Tibial nerve (tissue), 4 donors: ENCODE measurements at regions not wholly inside any gene's neighbourhood (a gene's known extent, or its start where the extent isn't known, plus 50 kb on each side); places are given as distances from the start of the nearest gene placed in this dataset.

Experiments used
- DNase-seq, 2 donors: peaks; one replicate each; pipeline ENCODE4 v3.0.0-alpha.2; 2019; ENCODE audit warnings: low spot score in 2 of 2
- H3K27ac ChIP-seq, 4 donors: fragments of 200-600 bp; sonication (generic) in 3 of 4; one replicate each; pipeline ENCODE4 v1.5.1; 2017 to 2019; ENCODE audit warnings: mild to moderate bottlenecking in 1 of 4
- H3K27me3 ChIP-seq, 2 donors: fragments of 200-600 bp; sonication (generic) in 1 of 2; one replicate each; pipeline versions ENCODE4 v1.5.1 to v1.6.0; 2017 to 2019
- H3K36me3 ChIP-seq, 3 donors: fragments of 200-600 bp; sonication (generic); one replicate each; pipeline ENCODE4 v1.5.1; 2018 to 2019
- H3K4me1 ChIP-seq, 4 donors: fragments of 200-600 bp; sonication (generic) in 3 of 4; one replicate each; pipeline ENCODE4 v1.5.1; 2017 to 2019
- H3K4me3 ChIP-seq, 4 donors: fragments of 200-600 bp; sonication (generic) in 3 of 4; one replicate each; pipeline ENCODE4 v1.5.1; 2017 to 2019; ENCODE audit warnings: mild to moderate bottlenecking in 1 of 4, moderate library complexity in 1 of 4
- H3K9me3 ChIP-seq, 4 donors: fragments of 200-600 bp; sonication (generic) in 3 of 4; one replicate each; pipeline ENCODE4 v1.5.1; 2017 to 2019
- CTCF ChIP-seq, 5 experiments: fragments of 200-600 bp in 3 of 5; fragments of 450-650 bp in 2 of 5; sonication (generic) in 3 of 5; IDR thresholded peaks; one replicate each; pipeline ENCODE4 v1.5.1; 2016 to 2019; ENCODE audit warnings: antibody characterized with exemption in 5 of 5, mild to moderate bottlenecking in 3 of 5, moderate library complexity in 2 of 5
- EP300 ChIP-seq, 2 donors: sonication (generic); formaldehyde crosslinking; IDR thresholded peaks; one replicate each; pipeline ENCODE4 v1.6.1; 2017; ENCODE audit warnings: antibody characterized with exemption in 2 of 2, mild to moderate bottlenecking in 1 of 2
- POLR2A ChIP-seq, 2 donors: fragments of 450-650 bp; IDR thresholded peaks; one replicate each; pipeline ENCODE4 v1.6.1; 2017; ENCODE audit warnings: antibody characterized with exemption in 2 of 2, mild to moderate bottlenecking in 2 of 2, moderate library complexity in 2 of 2
- WGBS, 2 donors: methylation state at CpG; one replicate each; pipeline ENCODE4 v1.1.5; 2018; 5-methylcytosine and 5-hydroxymethylcytosine counted together

GRCh38 chr15:47338771-47339170, 378.5 kb upstream of the SEMA6D start:
- Histone ChIP-seq H3K9me3 (no peaks in the 10 kb centered on the region), H3K36me3 (no peaks in the 10 kb centered on the region), H3K27ac (no peak overlapping the region), H3K4me1 (no peaks in the 10 kb centered on the region), H3K27me3 (no peaks in the 10 kb centered on the region), H3K4me3 (no peak overlapping the region)
- DNase-seq, result no peak
- 92% methylated on average over 3 of the region's 3 CpGs for WGBS, 2 donors
- no peak for TF ChIP-seq POLR2A (IDR thresholded peaks at IDR 0.05)
- TF ChIP-seq EP300 (IDR thresholded peaks at IDR 0.05), result no peak
- no peak for TF ChIP-seq CTCF (IDR thresholded peaks at IDR 0.05)

GRCh38 chr15:47339800-47340570, 377.3 kb upstream of the SEMA6D start:
- TF ChIP-seq POLR2A (IDR thresholded peaks at IDR 0.05) (no peak), CTCF (IDR thresholded peaks at IDR 0.05) (no peak), EP300 (IDR thresholded peaks at IDR 0.05) (no peak)
- 83 to 84% methylated on average over 4 of the region's 4 CpGs for WGBS, 2 donors
- H3K27ac ChIP-seq, result no peak overlapping the region

GRCh38 chr15:47340571-47340920, 376.8 kb upstream of the SEMA6D start:
- Histone ChIP-seq H3K27ac (no peak overlapping the region), H3K27me3 (no peaks in the 10 kb centered on the region), H3K4me3 (no peak overlapping the region), H3K9me3 (no peaks in the 10 kb centered on the region), H3K36me3 (no peaks in the 10 kb centered on the region), H3K4me1 (no peaks in the 10 kb centered on the region)
- TF ChIP-seq EP300 (IDR thresholded peaks at IDR 0.05) (no peak), POLR2A (IDR thresholded peaks at IDR 0.05) (no peak), CTCF (IDR thresholded peaks at IDR 0.05) (no peak)
- no peak for DNase-seq
- 74 to 80% methylated on average over 2 of the region's 2 CpGs for WGBS, 2 donors

More at GRCh38 chr15:47339800-47340570, 377.3 kb upstream of the SEMA6D start:
- DNase-seq, result no peak
- Histone ChIP-seq H3K4me3 (no peak overlapping the region), H3K27me3 (no peaks in the 10 kb centered on the region), H3K4me1 (no peaks in the 10 kb centered on the region), H3K36me3 (no peaks in the 10 kb centered on the region), H3K9me3 (no peaks in the 10 kb centered on the region)

GRCh38 chr15:47349179-47349578, 368.1 kb upstream of the SEMA6D start:
- TF ChIP-seq EP300 (IDR thresholded peaks at IDR 0.05) (no peak), CTCF (IDR thresholded peaks at IDR 0.05) (no peak), POLR2A (IDR thresholded peaks at IDR 0.05) (no peak)
- H3K4me3 ChIP-seq, result no peak overlapping the region
- no peaks in the 10 kb centered on the region for H3K27me3 ChIP-seq
- H3K9me3 ChIP-seq, result no peaks in the 10 kb centered on the region
- H3K27ac ChIP-seq, result no peak overlapping the region
- no peaks in the 10 kb centered on the region for H3K4me1 ChIP-seq
- DNase-seq, result no peak
- WGBS, 2 donors, result 85 to 87% methylated on average over 2 of the region's 2 CpGs
- no peaks in the 10 kb centered on the region for H3K36me3 ChIP-seq

GRCh38 chr15:47351501-47351900, 365.8 kb upstream of the SEMA6D start:
- Histone ChIP-seq H3K27ac (no peak overlapping the region), H3K36me3 (no peaks in the 10 kb centered on the region), H3K27me3 (no peaks in the 10 kb centered on the region), H3K9me3 (no peaks in the 10 kb centered on the region), H3K4me1 (no peaks in the 10 kb centered on the region), H3K4me3 (no peak overlapping the region)
- no peak for TF ChIP-seq POLR2A (IDR thresholded peaks at IDR 0.05)
- no peak for TF ChIP-seq EP300 (IDR thresholded peaks at IDR 0.05)
- TF ChIP-seq CTCF (IDR thresholded peaks at IDR 0.05), result no peak
- DNase-seq, result no peak
